C4-2B (cell line): ENCODE measurements at regions not wholly inside any gene's neighbourhood (a gene's known extent, or its start where the extent isn't known, plus 50 kb on each side); places are given as distances from the start of the nearest gene placed in this dataset.

Source experiments
- ZFX ChIP-seq: fragments of 450-650 bp; IDR thresholded peaks from 2 replicates; pipeline ENCODE4 v1.6.1; 2017
- TF ChIP-seq, protein P1 (sequence below): fragments of 450-650 bp; conservative IDR thresholded peaks from 2 replicates; pipeline ENCODE4 v1.5.1; 2017; ENCODE audit warnings: mild to moderate bottlenecking

DNA sequence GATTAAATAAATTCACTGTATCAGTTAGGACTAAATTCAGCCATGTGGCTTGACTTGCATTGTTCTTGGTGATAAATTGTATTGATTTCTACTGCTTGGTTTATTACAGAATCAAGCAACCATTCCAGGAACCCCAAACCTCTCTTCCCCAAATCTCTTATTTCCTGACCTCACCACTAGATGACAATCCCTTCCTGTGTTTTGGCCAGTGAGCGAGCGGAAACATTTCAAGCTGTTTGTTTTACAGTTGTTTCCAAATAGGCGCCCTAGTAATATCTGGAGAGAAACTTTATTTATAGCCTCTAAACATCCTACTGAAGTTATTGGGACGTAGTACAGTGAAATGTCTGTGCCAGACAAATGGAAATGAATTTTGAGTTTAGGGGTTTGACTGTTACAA is 161.1 kb downstream of the SNAPC1 start:
- TF ChIP-seq, protein P1, sequence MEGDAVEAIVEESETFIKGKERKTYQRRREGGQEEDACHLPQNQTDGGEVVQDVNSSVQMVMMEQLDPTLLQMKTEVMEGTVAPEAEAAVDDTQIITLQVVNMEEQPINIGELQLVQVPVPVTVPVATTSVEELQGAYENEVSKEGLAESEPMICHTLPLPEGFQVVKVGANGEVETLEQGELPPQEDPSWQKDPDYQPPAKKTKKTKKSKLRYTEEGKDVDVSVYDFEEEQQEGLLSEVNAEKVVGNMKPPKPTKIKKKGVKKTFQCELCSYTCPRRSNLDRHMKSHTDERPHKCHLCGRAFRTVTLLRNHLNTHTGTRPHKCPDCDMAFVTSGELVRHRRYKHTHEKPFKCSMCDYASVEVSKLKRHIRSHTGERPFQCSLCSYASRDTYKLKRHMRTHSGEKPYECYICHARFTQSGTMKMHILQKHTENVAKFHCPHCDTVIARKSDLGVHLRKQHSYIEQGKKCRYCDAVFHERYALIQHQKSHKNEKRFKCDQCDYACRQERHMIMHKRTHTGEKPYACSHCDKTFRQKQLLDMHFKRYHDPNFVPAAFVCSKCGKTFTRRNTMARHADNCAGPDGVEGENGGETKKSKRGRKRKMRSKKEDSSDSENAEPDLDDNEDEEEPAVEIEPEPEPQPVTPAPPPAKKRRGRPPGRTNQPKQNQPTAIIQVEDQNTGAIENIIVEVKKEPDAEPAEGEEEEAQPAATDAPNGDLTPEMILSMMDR = peak; percentile 30
- TF ChIP-seq ZFX = no peak
